Body of pancreas (tissue), 4 donors: ENCODE measurements at regions not wholly inside any gene's neighbourhood (a gene's known extent, or its start where the extent isn't known, plus 50 kb on each side); places are given as distances from the start of the nearest gene placed in this dataset.

ENCODE experiments used
- ATAC-seq: fragments of 150-250 bp; one replicate; pipeline ENCODE4 v1.9.1; 2016
- DNase-seq, 4 donors: peaks; one replicate each; pipeline ENCODE4 v3.0.0-alpha.2; 2019
- H3K27ac ChIP-seq, 4 donors: fragments of 200-600 bp; sonication (generic); 1 replicate in 3 of 4; 2 replicates in 1 of 4; pipeline versions ENCODE4 v1.5.1 to v1.6.1; 2016 to 2019; ENCODE audit warnings: mild to moderate bottlenecking in 1 of 4, mixed read lengths in 1 of 4, moderate library complexity in 1 of 4
- H3K27me3 ChIP-seq, 2 donors: fragments of 200-600 bp; sonication (generic); one replicate each; pipeline ENCODE4 v1.6.0; 2016; ENCODE audit warnings: mild to moderate bottlenecking in 1 of 2
- H3K36me3 ChIP-seq, 2 donors: fragments of 200-600 bp; sonication (generic); replicated peaks in 1 of 2; 2 replicates each; pipeline ENCODE4 v1.5.1; 2016; ENCODE audit warnings: low read depth in 2 of 2; ENCODE audit not compliant: insufficient read depth in 1 of 2
- H3K4me1 ChIP-seq: fragments of 200-600 bp; sonication (generic); one replicate; pipeline ENCODE4 v1.6.0; 2016
- H3K4me3 ChIP-seq, 2 donors: fragments of 200-600 bp; sonication (generic); 1 replicate in 1 of 2; 2 replicates in 1 of 2; pipeline ENCODE4 v1.5.1; 2016 to 2019
- H3K9me3 ChIP-seq, 3 donors: fragments of 200-600 bp; sonication (generic); 1 replicate in 2 of 3; 2 replicates in 1 of 3; pipeline ENCODE4 v1.5.1; 2016
- CTCF ChIP-seq, 7 experiments: fragments of 450-650 bp in 4 of 7; fragments of 200-600 bp in 3 of 7; sonication (generic) in 3 of 7; IDR thresholded peaks; one replicate each; pipeline ENCODE4 v1.5.1; 2016 to 2019; ENCODE audit warnings: antibody characterized with exemption in 7 of 7
- POLR2A ChIP-seq, 3 donors: fragments of 450-650 bp; IDR thresholded peaks; one replicate each; pipeline ENCODE4 v1.6.1; 2016; ENCODE audit warnings: antibody characterized with exemption in 3 of 3, mild to moderate bottlenecking in 2 of 3
- WGBS, 2 donors: methylation state at CpG; one replicate each; pipeline ENCODE4 v1.1.5; 2017; 5-methylcytosine and 5-hydroxymethylcytosine counted together
- intact Hi-C: fragments of 100-400 bp; cut with DNase I; formaldehyde crosslinking; loops from one replicate; pipeline ENCODE4 v1.15.1; 2023

GRCh38 chr2:22274661-22275060, 1110.3 kb upstream of the KLHL29 start:
- H3K4me3 ChIP-seq = no peak overlapping the region
- no peaks in the 10 kb centered on the region for H3K36me3 ChIP-seq
- DNase-seq = no peak
- no peaks in the 10 kb centered on the region for H3K9me3 ChIP-seq
- no peaks in the 10 kb centered on the region for H3K4me1 ChIP-seq
- TF ChIP-seq POLR2A (IDR thresholded peaks at IDR 0.05) (no peak), CTCF (IDR thresholded peaks at IDR 0.05) (no peak)
- H3K27ac ChIP-seq = no peak overlapping the region
- no peak for ATAC-seq
- 43 to 46% methylated on average over 3 of the region's 3 CpGs for WGBS, 2 donors
- no peaks in the 10 kb centered on the region for H3K27me3 ChIP-seq
- intact Hi-C loops = no loop called here

- intact Hi-C loops = no loop called here
- no peak for ATAC-seq
- H3K36me3 ChIP-seq = no peaks in the 10 kb centered on the region
These were observed 1108.3 kb upstream of the KLHL29 start for GRCh38 chr2:22276696-22277095.

GRCh38 chr2:22279541-22279940, 1105.4 kb upstream of the KLHL29 start:
- no peak overlapping the region for H3K27ac ChIP-seq
- no peak for ATAC-seq
- DNase-seq = no peak
- H3K4me3 ChIP-seq = no peak overlapping the region
- no peaks in the 10 kb centered on the region for H3K27me3 ChIP-seq
- H3K4me1 ChIP-seq = no peaks in the 10 kb centered on the region
- no peaks in the 10 kb centered on the region for H3K36me3 ChIP-seq
- TF ChIP-seq POLR2A (IDR thresholded peaks at IDR 0.05) = no peak
- TF ChIP-seq CTCF (IDR thresholded peaks at IDR 0.05) = no peak
- H3K9me3 ChIP-seq = no peaks in the 10 kb centered on the region
- intact Hi-C loops = no loop called here

More at GRCh38 chr2:22276696-22277095, 1108.3 kb upstream of the KLHL29 start:
- H3K4me1 ChIP-seq = no peaks in the 10 kb centered on the region
- no peak for DNase-seq
- H3K4me3 ChIP-seq = no peak overlapping the region
- 53 to 76% methylated on average over 4 of the region's 4 CpGs for WGBS, 2 donors
- TF ChIP-seq CTCF (IDR thresholded peaks at IDR 0.05) (no peak), POLR2A (IDR thresholded peaks at IDR 0.05) (no peak)
- no peaks in the 10 kb centered on the region for H3K9me3 ChIP-seq
- no peaks in the 10 kb centered on the region for H3K27me3 ChIP-seq
- no peak overlapping the region for H3K27ac ChIP-seq

GRCh38 chr2:22281033-22281432, 1103.9 kb upstream of the KLHL29 start:
- Histone ChIP-seq H3K9me3 (no peaks in the 10 kb centered on the region), H3K27me3 (no peaks in the 10 kb centered on the region), H3K4me3 (no peak overlapping the region), H3K27ac (no peak overlapping the region), H3K4me1 (no peaks in the 10 kb centered on the region), H3K36me3 (no peaks in the 10 kb centered on the region)
- DNase-seq (peak in 1 of 4 donors; percentile 33), ATAC-seq (no peak)
- TF ChIP-seq CTCF (IDR thresholded peaks at IDR 0.05) (no peak), POLR2A (IDR thresholded peaks at IDR 0.05) (no peak)
- 11 to 33% methylated on average over 4 of the region's 4 CpGs for WGBS, 2 donors
- intact Hi-C loops = no loop called here

- no peaks in the 10 kb centered on the region for H3K27me3 ChIP-seq
- H3K4me1 ChIP-seq = no peaks in the 10 kb centered on the region
- DNase-seq (no peak), ATAC-seq (no peak)
- H3K9me3 ChIP-seq = no peaks in the 10 kb centered on the region
- TF ChIP-seq CTCF (IDR thresholded peaks at IDR 0.05) = no peak
- TF ChIP-seq POLR2A (IDR thresholded peaks at IDR 0.05) = no peak
- no peaks in the 10 kb centered on the region for H3K36me3 ChIP-seq
- no peak overlapping the region for H3K4me3 ChIP-seq
- no peak overlapping the region for H3K27ac ChIP-seq
- intact Hi-C loops = no loop called here
- 19 to 37% methylated on average over 1 of the region's 1 CpG for WGBS, 2 donors
These were observed 1102.8 kb upstream of the KLHL29 start for GRCh38 chr2:22282220-22282619.
